Suppressor macrophage treated with lipopolysaccharide for 4 hours (primary cell): ENCODE measurements at regions not wholly inside any gene's neighbourhood (a gene's known extent, or its start where the extent isn't known, plus 50 kb on each side); places are given as distances from the start of the nearest gene placed in this dataset.

ENCODE experiments used
- DNase-seq: peaks from one replicate; pipeline ENCODE4 v3.0.0-alpha.2; 2020

GRCh38 chr2:155125585-155126230 lies 427.2 kb downstream of the KCNJ3 start:
- DNase-seq, result no peak

- DNase-seq, result no peak
These were observed 417.4 kb downstream of the KCNJ3 start for GRCh38 chr2:155115846-155116245.

GRCh38 chr2:155111070-155111469 lies 412.6 kb downstream of the KCNJ3 start:
- no peak for DNase-seq

GRCh38 chr2:155109527-155109926 lies 411.0 kb downstream of the KCNJ3 start:
- DNase-seq, result no peak

- no peak for DNase-seq
These were observed 401.8 kb downstream of the KCNJ3 start for GRCh38 chr2:155100261-155100660.

GRCh38 chr2:155099784-155100183 lies 401.3 kb downstream of the KCNJ3 start:
- DNase-seq, result no peak

- DNase-seq, result no peak
These were observed 397.1 kb downstream of the KCNJ3 start for GRCh38 chr2:155095613-155096012.

GRCh38 chr2:155080373-155080772 lies 381.9 kb downstream of the KCNJ3 start:
- DNase-seq, result no peak

GRCh38 chr2:155070489-155070888 lies 372.0 kb downstream of the KCNJ3 start:
- DNase-seq, result no peak

GRCh38 chr2:155062922-155063258 lies 364.4 kb downstream of the KCNJ3 start:
- no peak for DNase-seq

- no peak for DNase-seq
These were observed 363.9 kb downstream of the KCNJ3 start for GRCh38 chr2:155062250-155062921.

- DNase-seq, result no peak
These were observed 362.4 kb downstream of the KCNJ3 start for GRCh38 chr2:155060896-155061295.

- DNase-seq, result no peak
These were observed 356.2 kb downstream of the KCNJ3 start for GRCh38 chr2:155054712-155055111.

- DNase-seq, result no peak
These were observed 344.6 kb downstream of the KCNJ3 start for GRCh38 chr2:155043097-155043496.

GRCh38 chr2:155035308-155035707 lies 336.8 kb downstream of the KCNJ3 start:
- DNase-seq, result no peak

- DNase-seq, result no peak
These were observed 335.2 kb downstream of the KCNJ3 start for GRCh38 chr2:155033652-155034051.

- no peak for DNase-seq
These were observed 331.8 kb downstream of the KCNJ3 start for GRCh38 chr2:155030296-155030695.

- DNase-seq, result no peak
These were observed 328.2 kb downstream of the KCNJ3 start for GRCh38 chr2:155026651-155027174.

- DNase-seq, result no peak
These were observed 325.2 kb downstream of the KCNJ3 start for GRCh38 chr2:155023674-155024073.

- no peak for DNase-seq
These were observed 324.0 kb downstream of the KCNJ3 start for GRCh38 chr2:155022531-155022930.

GRCh38 chr2:155021618-155022017 lies 323.1 kb downstream of the KCNJ3 start:
- no peak for DNase-seq

- DNase-seq, result no peak
These were observed 321.8 kb downstream of the KCNJ3 start for GRCh38 chr2:155020246-155020645.

- no peak for DNase-seq
These were observed 312.4 kb downstream of the KCNJ3 start for GRCh38 chr2:155010925-155011324.

GRCh38 chr2:154995361-154995760 lies 296.9 kb downstream of the KCNJ3 start:
- DNase-seq, result no peak

GRCh38 chr2:154992826-154993225 lies 294.3 kb downstream of the KCNJ3 start:
- DNase-seq, result no peak
